Lung (tissue), 11 donors: ENCODE measurements at regions not wholly inside any gene's neighbourhood (a gene's known extent, or its start where the extent isn't known, plus 50 kb on each side); places are given as distances from the start of the nearest gene placed in this dataset.

Experiments
- ATAC-seq: fragments of 200-7000 bp; cut with Tn5 transposase; one replicate; pipeline ENCODE4 v1.9.1; 2020; ENCODE audit warnings: moderate number of reproducible peaks; ENCODE audit not compliant: insufficient read depth, low FRiP score
- DNase-seq, 3 donors: peaks; one replicate each; pipeline ENCODE4 v3.0.0-alpha.2; 2013 to 2017
- H3K27ac ChIP-seq, 2 donors: one replicate each; pipeline ENCODE4 v1.5.1; 2013; ENCODE audit warnings: mild to moderate bottlenecking in 2 of 2, moderate library complexity in 2 of 2, control low read depth in 1 of 2, inconsistent platforms in 1 of 2, low read depth in 1 of 2, low read length in 1 of 2
- H3K27me3 ChIP-seq, 3 donors: one replicate each; pipeline ENCODE4 v1.5.1; 2013; ENCODE audit warnings: low read length in 2 of 3; ENCODE audit not compliant: control insufficient read depth in 3 of 3, insufficient read depth in 3 of 3
- H3K36me3 ChIP-seq, 4 donors: one replicate each; pipeline ENCODE4 v1.5.1; 2013; ENCODE audit warnings: low read length in 4 of 4, mild to moderate bottlenecking in 1 of 4, moderate library complexity in 1 of 4; ENCODE audit not compliant: control insufficient read depth in 4 of 4, insufficient read depth in 4 of 4
- H3K4me1 ChIP-seq, 5 donors: one replicate each; pipeline ENCODE4 v1.5.1; 2013; ENCODE audit warnings: low read length in 5 of 5, mild to moderate bottlenecking in 2 of 5, moderate library complexity in 1 of 5; ENCODE audit not compliant: control insufficient read depth in 5 of 5, insufficient read depth in 5 of 5
- H3K4me3 ChIP-seq: one replicate; pipeline ENCODE4 v1.5.1; 2013; ENCODE audit warnings: mild to moderate bottlenecking, control low read depth, moderate library complexity
- H3K9ac ChIP-seq, 2 donors: one replicate each; pipeline ENCODE4 v1.5.1; 2013; ENCODE audit warnings: low read length in 2 of 2, control low read depth in 1 of 2; ENCODE audit not compliant: insufficient read depth in 1 of 2
- H3K9me3 ChIP-seq, 4 donors: one replicate each; pipeline ENCODE4 v1.5.1; 2013; ENCODE audit warnings: low read length in 3 of 4, mild to moderate bottlenecking in 1 of 4, moderate library complexity in 1 of 4; ENCODE audit not compliant: control insufficient read depth in 4 of 4, insufficient read depth in 3 of 4
- CTCF ChIP-seq: IDR thresholded peaks from 2 replicates; pipeline ENCODE4 v1.5.1; 2012; ENCODE audit warnings: mild to moderate bottlenecking; ENCODE audit errors: control extremely low read depth, extremely low read depth
- WGBS, 2 donors: extraction: QIAGEN DNeasy Blood & Tissue Kit; methylation state at CpG; one replicate each; pipeline ENCODE4 v1.1.7; 2013; 5-methylcytosine and 5-hydroxymethylcytosine counted together
- donor health status: control.
- donor health status: control.
- donor health status: Bipolar disorder and iron deficiency.
- donor health status: healthy.
- donor health status: DM: yes; HTN: yes; CAD: no.

GRCh38 chr5:92969191-92969780, 611.7 kb downstream of the NR2F1-AS1 start:
- no peak overlapping the region for H3K9ac ChIP-seq
- ATAC-seq = no peak
- no peaks in the 10 kb centered on the region for H3K27me3 ChIP-seq
- no peaks in the 10 kb centered on the region for H3K36me3 ChIP-seq
- WGBS, 2 donors = 81 to 93% methylated on average over 5 of the region's 5 CpGs
- no peak overlapping the region for H3K27ac ChIP-seq
- H3K9me3 ChIP-seq = no peaks in the 10 kb centered on the region
- no peak for TF ChIP-seq CTCF
- H3K4me1 ChIP-seq = peaks cover 0 to 2% (median 0%) of the 10 kb centered on the region in 5 donors
- no peak for DNase-seq
- H3K4me3 ChIP-seq = no peak overlapping the region

DNA sequence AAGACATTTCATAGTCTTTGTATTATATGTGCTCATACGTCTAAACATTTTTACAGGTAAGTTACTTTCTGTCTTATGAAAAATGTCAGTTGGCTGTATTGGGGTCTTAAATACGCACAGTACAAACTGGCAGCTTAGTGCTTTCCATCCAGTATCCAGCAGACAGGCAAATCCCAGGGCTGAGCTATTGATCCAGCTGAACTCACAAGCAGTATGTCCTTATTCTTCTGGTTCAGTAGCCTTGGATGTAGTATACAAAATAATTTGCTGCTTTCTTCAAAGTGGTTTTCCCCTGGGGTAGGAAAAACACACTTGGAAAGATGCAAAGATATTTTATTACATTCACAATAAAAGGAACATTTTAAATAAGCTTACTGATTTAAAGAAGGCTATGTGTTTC, 617.2 kb downstream of the NR2F1-AS1 start:
- TF ChIP-seq CTCF = no peak

DNA sequence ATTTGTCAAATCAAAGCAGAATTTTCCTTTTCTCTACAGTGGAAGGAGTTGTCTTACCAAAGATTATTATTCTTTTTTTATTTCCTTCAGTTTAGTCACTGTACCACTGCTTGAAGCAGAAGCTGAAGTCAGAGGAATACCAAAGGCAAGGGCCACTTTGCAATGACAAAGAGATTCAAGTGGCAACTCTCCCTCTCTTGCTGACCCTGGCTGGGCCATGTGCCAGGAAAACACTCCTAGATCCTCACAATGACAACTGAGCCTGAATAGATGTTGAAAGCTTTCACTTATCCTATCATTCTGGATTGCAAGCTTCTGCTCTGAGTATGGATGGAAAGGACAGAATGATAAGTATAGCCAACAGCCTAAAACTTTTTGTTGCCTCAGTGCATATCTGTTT, 618.3 kb downstream of the NR2F1-AS1 start:
- no peak for ATAC-seq
- DNase-seq = peak; percentile 35 to 57 (median 38)
- Histone ChIP-seq H3K4me3 (no peak overlapping the region), H3K9me3 (no peaks in the 10 kb centered on the region), H3K36me3 (no peaks in the 10 kb centered on the region), H3K4me1 (no peaks in the 10 kb centered on the region), H3K27me3 (no peaks in the 10 kb centered on the region), H3K9ac (no peak overlapping the region), H3K27ac (no peak overlapping the region)
- no peak for TF ChIP-seq CTCF

More for the DNA sequence above, 617.2 kb downstream of the NR2F1-AS1 start:
- WGBS, 2 donors = 88 to 91% methylated on average over 2 of the region's 2 CpGs
- no peak overlapping the region for H3K9ac ChIP-seq
- ATAC-seq (no peak), DNase-seq (no peak)
- no peaks in the 10 kb centered on the region for H3K36me3 ChIP-seq
- H3K27ac ChIP-seq = no peak overlapping the region
- H3K4me3 ChIP-seq = no peak overlapping the region
- H3K4me1 ChIP-seq = no peaks in the 10 kb centered on the region
- no peaks in the 10 kb centered on the region for H3K9me3 ChIP-seq
- no peaks in the 10 kb centered on the region for H3K27me3 ChIP-seq

DNA sequence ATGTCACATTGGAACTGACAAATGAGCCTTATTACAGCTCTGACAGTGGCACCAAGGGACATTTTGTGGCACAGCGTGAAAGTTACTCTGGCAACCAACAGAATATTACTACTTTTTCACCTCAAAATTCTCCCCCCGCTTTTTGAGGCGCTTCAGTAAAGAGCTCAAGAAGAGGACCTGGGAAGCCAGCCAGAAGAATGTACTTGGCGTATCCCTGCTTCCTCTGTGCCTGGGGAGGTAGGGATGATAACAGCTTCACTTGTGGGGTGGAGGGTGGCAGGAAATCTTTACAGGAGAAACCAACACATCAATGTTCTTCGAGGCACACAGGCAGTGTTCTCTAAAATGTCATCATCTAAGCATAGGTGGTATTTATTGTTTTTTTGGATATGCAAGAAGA, 624.1 kb downstream of the NR2F1-AS1 start:
- Histone ChIP-seq H3K4me3 (no peak overlapping the region), H3K27me3 (no peaks in the 10 kb centered on the region), H3K4me1 (no peaks in the 10 kb centered on the region), H3K9ac (no peak overlapping the region), H3K27ac (no peak overlapping the region), H3K36me3 (no peaks in the 10 kb centered on the region), H3K9me3 (peaks cover 0 to 6% (median 3%) of the 10 kb centered on the region in 4 donors)
- DNase-seq (peak in 2 of 3 donors; percentile 13 to 47), ATAC-seq (no peak)
- 60 to 78% methylated on average over 5 of the region's 5 CpGs for WGBS, 2 donors
- TF ChIP-seq CTCF = no peak
